Heart left ventricle (tissue), 16 donors: ENCODE measurements at regions not wholly inside any gene's neighbourhood (a gene's known extent, or its start where the extent isn't known, plus 50 kb on each side); places are given as distances from the start of the nearest gene placed in this dataset.

Experiments
- ATAC-seq, 4 donors: fragments of 200-7000 bp; cut with Tn5 transposase; one replicate each; pipeline ENCODE4 v1.9.1; 2020 to 2022; ENCODE audit warnings: moderate library complexity in 4 of 4, mild to moderate bottlenecking in 3 of 4, moderate number of reproducible peaks in 1 of 4
- DNase-seq, 5 donors: peaks; one replicate each; pipeline ENCODE4 v3.0.0-alpha.2; 2020
- H3K27ac ChIP-seq, 12 donors: fragments of 200-600 bp; sonication (generic) in 4 of 12; one replicate each; pipeline versions ENCODE4 v1.5.0 to v1.8.0; 2016 to 2022; ENCODE audit warnings: mild to moderate bottlenecking in 2 of 12
- H3K27me3 ChIP-seq, 9 donors: fragments of 200-600 bp; sonication (generic) in 2 of 9; one replicate each; pipeline versions ENCODE4 v1.5.1 to v1.8.0; 2016 to 2022; ENCODE audit warnings: mild to moderate bottlenecking in 3 of 9
- H3K36me3 ChIP-seq, 9 donors: fragments of 200-600 bp; sonication (generic) in 2 of 9; one replicate each; pipeline versions ENCODE4 v1.5.0 to v1.8.0; 2018 to 2022; ENCODE audit warnings: mild to moderate bottlenecking in 2 of 9
- H3K4me1 ChIP-seq, 12 donors: fragments of 200-600 bp; sonication (generic) in 4 of 12; one replicate each; pipeline versions ENCODE4 v1.5.0 to v1.8.0; 2016 to 2022; ENCODE audit warnings: mild to moderate bottlenecking in 3 of 12
- H3K4me3 ChIP-seq, 12 donors: fragments of 200-600 bp; sonication (generic) in 4 of 12; one replicate each; pipeline versions ENCODE4 v1.5.0 to v1.8.0; 2017 to 2022; ENCODE audit warnings: mild to moderate bottlenecking in 9 of 12, moderate library complexity in 4 of 12
- H3K9me3 ChIP-seq, 12 donors: fragments of 200-600 bp; sonication (generic) in 4 of 12; one replicate each; pipeline versions ENCODE4 v1.5.0 to v1.8.0; 2016 to 2022; ENCODE audit warnings: mild to moderate bottlenecking in 1 of 12
- CTCF ChIP-seq, 12 donors: fragments of 200-600 bp; sonication (generic) in 4 of 12; IDR thresholded peaks; one replicate each; pipeline versions ENCODE4 v1.5.0 to v1.8.0; 2018 to 2022; ENCODE audit warnings: antibody characterized with exemption in 12 of 12, mild to moderate bottlenecking in 5 of 12
- POLR2A ChIP-seq, 2 donors: fragments of 450-650 bp; IDR thresholded peaks; one replicate each; pipeline ENCODE4 v1.6.1; 2017; ENCODE audit warnings: antibody characterized with exemption in 2 of 2, mild to moderate bottlenecking in 2 of 2, moderate library complexity in 2 of 2
- WGBS, 4 donors: extraction: QIAGEN DNeasy Blood & Tissue Kit in 2 of 4; methylation state at CpG; one replicate each; pipeline versions ENCODE4 v1.1.5 to v1.1.7; 2013 to 2018; 5-methylcytosine and 5-hydroxymethylcytosine counted together
- intact Hi-C, 10 donors: fragments of 100-400 bp; cut with DNase I; formaldehyde crosslinking; loops; one replicate each; pipeline versions ENCODE4 v1.11.1 to v1.14.2; 2022
- donor health status: ischemic (EF 13 %, LVEDD 7.1; RV severe dilation, severe dysfunction).
- donor health status: healthy with polysubstance abuse.
- donor health status: DM: no; HTN: yes; CAD: no.
- donor health status: DM: no; HTN: no; CAD: no.
- donor health status: ischemic (EF 25% LVEDD 6.9; RV normal size, moderate dysfunction).
- donor health status: ischemic (EF 25% LVEDD 5.7; RV mildly dilated, moderate dysfunction).
- donor health status: healthy.
- donor health status: DM: yes; HTN: yes; CAD: no.
- donor health status: ischemic (EF 35%, LVEDD 5.7; RV mildly dilated, moderate dysfunction).
- donor health status: nonischemic (EF 11% LVEDD 7.7; RV severe dilation, severe dysfunction).
- donor health status: DM: yes; HTN: yes; CAD: no.
- donor health status: PGD.
- donor health status: ischemic (EF 29% LVEDD 5.4; RV normal size, mild dysfunction).
- donor health status: nonischemic (EF 23%, LVEDD 6.1; RV moderate dilation, normal function).

- intact Hi-C loops: no loop called here
- ATAC-seq: no peak
- WGBS, 4 donors: 61 to 74% (median 68%) methylated on average over 3 of the region's 3 CpGs
- Histone ChIP-seq H3K9me3 (no peaks in the 10 kb centered on the region), H3K27ac (no peak overlapping the region), H3K27me3 (peaks cover 0 to 11% (median 0%) of the 10 kb centered on the region in 9 donors), H3K4me3 (no peak overlapping the region), H3K4me1 (no peaks in the 10 kb centered on the region), H3K36me3 (no peaks in the 10 kb centered on the region)
- DNase-seq: no peak
- no peak for TF ChIP-seq CTCF (IDR thresholded peaks at IDR 0.05)
- no peak for TF ChIP-seq POLR2A (IDR thresholded peaks at IDR 0.05)
These were observed 404.0 kb upstream of the KAZN start for GRCh38 chr1:14194511-14194910.

- ATAC-seq (no peak), DNase-seq (no peak)
- Histone ChIP-seq H3K4me1 (no peaks in the 10 kb centered on the region), H3K4me3 (no peak overlapping the region), H3K27me3 (peaks cover 0 to 12% (median 0%) of the 10 kb centered on the region in 9 donors), H3K9me3 (no peaks in the 10 kb centered on the region), H3K27ac (no peak overlapping the region), H3K36me3 (no peaks in the 10 kb centered on the region)
- intact Hi-C loops: no loop called here
- TF ChIP-seq POLR2A (IDR thresholded peaks at IDR 0.05): no peak
- TF ChIP-seq CTCF (IDR thresholded peaks at IDR 0.05): no peak
- whole genome bisulfite sequencing, 4 donors: 88 to 97% (median 91%) methylated on average over 1 of the region's 1 CpG
These were observed 393.4 kb upstream of the KAZN start for GRCh38 chr1:14205066-14205465.

GRCh38 chr1:14215151-14215550 is 383.3 kb upstream of the KAZN start:
- no peak for ATAC-seq
- Histone ChIP-seq H3K27ac (no peak overlapping the region), H3K36me3 (no peaks in the 10 kb centered on the region), H3K27me3 (no peaks in the 10 kb centered on the region), H3K9me3 (peaks cover 0 to 40% (median 15%) of the 10 kb centered on the region in 12 donors), H3K4me3 (no peak overlapping the region), H3K4me1 (no peaks in the 10 kb centered on the region)
- DNase-seq: no peak
- TF ChIP-seq CTCF (IDR thresholded peaks at IDR 0.05): no peak
- TF ChIP-seq POLR2A (IDR thresholded peaks at IDR 0.05): no peak
- intact Hi-C loops: no loop called here

GRCh38 chr1:14217384-14217783 is 381.1 kb upstream of the KAZN start:
- H3K4me3 ChIP-seq: no peak overlapping the region
- intact Hi-C loops: no loop called here
- DNase-seq (no peak), ATAC-seq (no peak)
- H3K27ac ChIP-seq: no peak overlapping the region
- H3K9me3 ChIP-seq: peaks cover 0 to 40% (median 15%) of the 10 kb centered on the region in 12 donors
- H3K27me3 ChIP-seq: peaks cover 0 to 5% (median 0%) of the 10 kb centered on the region in 9 donors
- H3K36me3 ChIP-seq: no peaks in the 10 kb centered on the region
- no peaks in the 10 kb centered on the region for H3K4me1 ChIP-seq
- WGBS, 4 donors: 45 to 97% (median 72%) methylated on average over 1 of the region's 1 CpG
- TF ChIP-seq POLR2A (IDR thresholded peaks at IDR 0.05) (no peak), CTCF (IDR thresholded peaks at IDR 0.05) (no peak)
